Spinal cord (tissue), 9 donors: ENCODE measurements at regions not wholly inside any gene's neighbourhood (a gene's known extent, or its start where the extent isn't known, plus 50 kb on each side); places are given as distances from the start of the nearest gene placed in this dataset.
"Not testable (repeated sequence)": the region's sequence is repeated elsewhere in the genome, so short reads cannot be mapped to it uniquely, and the experiment has no call there.

Experiments
- DNase-seq, 6 donors: peaks; one replicate each; pipeline versions ENCODE4 v3.0.0 to v3.0.0-alpha.2; 2013 to 2015; ENCODE audit warnings: low spot score in 6 of 6, low read depth in 4 of 6
- H3K27ac ChIP-seq: one replicate; pipeline ENCODE4 v1.5.1; 2013; ENCODE audit warnings: low read depth, low read length, control low read depth
- H3K27me3 ChIP-seq: one replicate; pipeline ENCODE4 v1.6.1; 2013; ENCODE audit warnings: low read length; ENCODE audit not compliant: control insufficient read depth, insufficient read depth
- H3K36me3 ChIP-seq: one replicate; pipeline ENCODE4 v1.6.1; 2013; ENCODE audit warnings: low read length; ENCODE audit not compliant: control insufficient read depth, insufficient read depth
- H3K4me1 ChIP-seq: one replicate; pipeline ENCODE4 v1.6.1; 2013; ENCODE audit warnings: low read length; ENCODE audit not compliant: control insufficient read depth, insufficient read depth
- H3K4me3 ChIP-seq: one replicate; pipeline ENCODE4 v1.5.1; 2013; ENCODE audit warnings: low read depth, low read length, control low read depth
- H3K9me3 ChIP-seq: one replicate; pipeline ENCODE4 v1.6.1; 2013; ENCODE audit warnings: low read length; ENCODE audit not compliant: control insufficient read depth, insufficient read depth
- WGBS: methylation state at CpG from one replicate; pipeline ENCODE4 v1.1.5; 2013; ENCODE audit warnings: missing lambda C conversion rate; ENCODE audit not compliant: insufficient coverage; 5-methylcytosine and 5-hydroxymethylcytosine counted together
- donor health status: healthy.

- no peak for DNase-seq
- no peaks in the 10 kb centered on the region for H3K4me1 ChIP-seq
- no peak overlapping the region for H3K4me3 ChIP-seq
- no peaks in the 10 kb centered on the region for H3K27me3 ChIP-seq
- no CpG with 5 or more reads among the region's 3 CpGs for WGBS
- no peaks in the 10 kb centered on the region for H3K9me3 ChIP-seq
- H3K27ac ChIP-seq: no peak overlapping the region
- no peaks in the 10 kb centered on the region for H3K36me3 ChIP-seq
Observed at GRCh38 chr5:122649080-122649479, 125.8 kb upstream of the SNX2 start.

GRCh38 chr5:122653087-122654017 lies 121.5 kb upstream of the SNX2 start:
- Histone ChIP-seq H3K9me3 (no peaks in the 10 kb centered on the region), H3K4me3 (no peak overlapping the region), H3K4me1 (no peaks in the 10 kb centered on the region), H3K36me3 (no peaks in the 10 kb centered on the region), H3K27ac (no peak overlapping the region), H3K27me3 (no peaks in the 10 kb centered on the region)
- no CpG with 5 or more reads among the region's 3 CpGs for WGBS
- no peak for DNase-seq

- H3K9me3 ChIP-seq: no peaks in the 10 kb centered on the region
- no peak overlapping the region for H3K27ac ChIP-seq
- no peaks in the 10 kb centered on the region for H3K27me3 ChIP-seq
- no peaks in the 10 kb centered on the region for H3K4me1 ChIP-seq
- 76% methylated on average over 2 of the region's 4 CpGs for WGBS
- DNase-seq: no peak
- H3K4me3 ChIP-seq: no peak overlapping the region
- H3K36me3 ChIP-seq: no peaks in the 10 kb centered on the region
Observed at GRCh38 chr5:122656160-122656559, 118.7 kb upstream of the SNX2 start.

- no CpG with 5 or more reads among the region's 1 CpG for WGBS
- Histone ChIP-seq H3K4me1 (no peaks in the 10 kb centered on the region), H3K4me3 (no peak overlapping the region), H3K9me3 (no peaks in the 10 kb centered on the region), H3K27ac (no peak overlapping the region), H3K36me3 (no peaks in the 10 kb centered on the region), H3K27me3 (no peaks in the 10 kb centered on the region)
- no peak for DNase-seq
Observed at GRCh38 chr5:122656577-122656976, 118.3 kb upstream of the SNX2 start.

GRCh38 chr5:122661496-122662180 lies 113.2 kb upstream of the SNX2 start:
- Histone ChIP-seq H3K27me3 (no peaks in the 10 kb centered on the region), H3K36me3 (no peaks in the 10 kb centered on the region), H3K27ac (no peak overlapping the region), H3K9me3 (no peaks in the 10 kb centered on the region), H3K4me1 (no peaks in the 10 kb centered on the region), H3K4me3 (no peak overlapping the region)
- DNase-seq: no peak
- WGBS: no CpG with 5 or more reads among the region's 1 CpG

GRCh38 chr5:122665051-122665450 lies 109.8 kb upstream of the SNX2 start:
- no peaks in the 10 kb centered on the region for H3K9me3 ChIP-seq
- H3K4me3 ChIP-seq: no peak overlapping the region
- H3K27ac ChIP-seq: no peak overlapping the region
- H3K36me3 ChIP-seq: no peaks in the 10 kb centered on the region
- DNase-seq: no peak
- H3K27me3 ChIP-seq: no peaks in the 10 kb centered on the region
- H3K4me1 ChIP-seq: no peaks in the 10 kb centered on the region

- Histone ChIP-seq H3K4me3 (no peak overlapping the region), H3K36me3 (no peaks in the 10 kb centered on the region), H3K27me3 (no peaks in the 10 kb centered on the region), H3K9me3 (no peaks in the 10 kb centered on the region), H3K4me1 (no peaks in the 10 kb centered on the region), H3K27ac (no peak overlapping the region)
- DNase-seq: no peak
- 100% methylated on average over 1 of the region's 2 CpGs for WGBS
Observed at GRCh38 chr5:122668552-122668951, 106.3 kb upstream of the SNX2 start.

- H3K9me3 ChIP-seq, H3K27ac ChIP-seq, H3K27me3 ChIP-seq, DNase-seq, H3K4me3 ChIP-seq, H3K4me1 ChIP-seq, H3K36me3 ChIP-seq: not testable (repeated sequence)
- WGBS: no CpG with 5 or more reads among the region's 1 CpG
Observed at GRCh38 chr5:122669709-122670108, 105.2 kb upstream of the SNX2 start.

GRCh38 chr5:122673343-122673742 lies 101.5 kb upstream of the SNX2 start:
- 76% methylated on average over 3 of the region's 3 CpGs for WGBS

GRCh38 chr5:122674385-122674784 lies 100.5 kb upstream of the SNX2 start:
- Histone ChIP-seq H3K27me3 (no peaks in the 10 kb centered on the region), H3K9me3 (no peaks in the 10 kb centered on the region), H3K4me3 (no peak overlapping the region), H3K27ac (no peak overlapping the region), H3K4me1 (no peaks in the 10 kb centered on the region), H3K36me3 (no peaks in the 10 kb centered on the region)
- WGBS: no CpG with 5 or more reads among the region's 1 CpG
- DNase-seq: no peak

More at GRCh38 chr5:122673343-122673742, 101.5 kb upstream of the SNX2 start:
- no peaks in the 10 kb centered on the region for H3K27me3 ChIP-seq
- no peak overlapping the region for H3K27ac ChIP-seq
- no peaks in the 10 kb centered on the region for H3K9me3 ChIP-seq
- no peaks in the 10 kb centered on the region for H3K4me1 ChIP-seq
- peak in 1 of 6 donors; percentile 40 for DNase-seq
- no peak overlapping the region for H3K4me3 ChIP-seq
- H3K36me3 ChIP-seq: no peaks in the 10 kb centered on the region
